HepG2 (cell line): ENCODE measurements at regions not wholly inside any gene's neighbourhood (a gene's known extent, or its start where the extent isn't known, plus 50 kb on each side); places are given as distances from the start of the nearest gene placed in this dataset.

Experiments used
- ATAC-seq: fragments of 200-7000 bp; cut with Tn5 transposase; 3 replicates; pipeline ENCODE4 v1.9.1; 2020; ENCODE audit warnings: mild to moderate bottlenecking, moderate library complexity
- BruUV-seq: library from RNA; stranded (reverse); fragments of 400-500 nt; replicated peaks from 2 replicates; lab custom pipeline; 2021; lab: Mats Ljungman, UMichigan
- CTCF ChIA-PET: fragments of 300-600 bp; formaldehyde crosslinking; extraction: SDS; loops from one replicate; lab custom pipeline; 2021; ENCODE audit warnings: low total read pairs, inconsistent platforms, low intra/inter-chr PET ratio; lab: Yijun Ruan, JAX
- POLR2A ChIA-PET: fragments of 350-600 bp; sonication (Branson Sonifier 250); formaldehyde crosslinking; loops from one replicate; lab custom pipeline; 2020; ENCODE audit warnings: antibody characterized with exemption, inconsistent platforms; lab: Yijun Ruan, JAX
- DNase-seq: peaks from one replicate; pipeline ENCODE4 v3.0.0-alpha.2; 2015; ENCODE audit warnings: low spot score
- FAIRE-seq: peaks from 3 replicates; lab custom pipeline; 2011; peaks lifted over from hg19 to GRCh38; lab: Jason Lieb, UNC
- H2AFZ ChIP-seq: one replicate; pipeline ENCODE4 v1.6.1; 2011; ENCODE audit warnings: low read length, inconsistent platforms
- H3K27ac ChIP-seq: fragments of 300-600 bp; 3 replicates; pipeline ENCODE4 v1.8.0; 2011; ENCODE audit warnings: mixed run types, mild to moderate bottlenecking, mixed read lengths, low read length, inconsistent platforms; ENCODE audit not compliant: insufficient read depth; ENCODE audit errors: extremely low read length
- H3K27me3 ChIP-seq, 2 experiments: fragments of 200-600 bp in 1 of 2; 2 replicates in 1 of 2; 3 replicates in 1 of 2; pipeline versions ENCODE4 v1.6.0 to v1.8.0; 2011; ENCODE audit warnings: low read length in 2 of 2, mild to moderate bottlenecking in 2 of 2, moderate library complexity in 2 of 2, inconsistent platforms in 1 of 2; ENCODE audit not compliant: insufficient read depth in 2 of 2, control insufficient read depth in 1 of 2
- H3K36me3 ChIP-seq, 2 experiments: fragments of 200-600 bp in 1 of 2; replicated peaks in 1 of 2; 2 replicates in 1 of 2; 3 replicates in 1 of 2; pipeline versions ENCODE4 v1.5.1 to v1.8.0; 2011; ENCODE audit warnings: low read length in 2 of 2, inconsistent platforms in 1 of 2; ENCODE audit not compliant: insufficient read depth in 2 of 2, control insufficient read depth in 1 of 2
- H3K4me1 ChIP-seq: 2 replicates; pipeline ENCODE4 v1.5.1; 2012; ENCODE audit warnings: low read length, inconsistent platforms; ENCODE audit not compliant: insufficient read depth
- H3K4me2 ChIP-seq: 2 replicates; pipeline ENCODE4 v1.6.0; 2011; ENCODE audit warnings: low read depth, low read length, inconsistent platforms
- H3K4me3 ChIP-seq, 3 experiments: fragments of 200-600 bp in 1 of 3; sonication (generic), shearing (Covaris generic) in 1 of 3; replicated peaks in 1 of 3; 2 replicates each; pipeline ENCODE4 v1.5.1; 2011 to 2016; ENCODE audit warnings: low read length in 3 of 3, inconsistent platforms in 2 of 3, low read depth in 2 of 3, mild to moderate bottlenecking in 2 of 3, control low read depth in 1 of 3, mixed read lengths in 1 of 3; ENCODE audit not compliant: insufficient read depth in 1 of 3
- H3K79me2 ChIP-seq: one replicate; pipeline ENCODE4 v1.6.1; 2011; ENCODE audit warnings: low read length, inconsistent platforms; ENCODE audit not compliant: insufficient read depth
- H3K9ac ChIP-seq: 2 replicates; pipeline ENCODE4 v1.6.0; 2011; ENCODE audit warnings: mild to moderate bottlenecking, low read depth, low read length, inconsistent platforms; ENCODE audit not compliant: insufficient read depth
- H3K9me3 ChIP-seq: 2 replicates; pipeline ENCODE4 v1.5.1; 2012; ENCODE audit warnings: mild to moderate bottlenecking, low read length
- H4K20me1 ChIP-seq: 2 replicates; pipeline ENCODE4 v1.6.0; 2011; ENCODE audit warnings: inconsistent platforms, mild to moderate bottlenecking, low read length, moderate library complexity; ENCODE audit not compliant: insufficient read depth
- EED ChIP-seq: sonication (generic); formaldehyde crosslinking; IDR thresholded peaks from 2 replicates; pipeline ENCODE4 v1.5.0; 2020; ENCODE audit warnings: mild to moderate bottlenecking, missing genetic modification reagents
- HES4 ChIP-seq: sonication (generic); formaldehyde crosslinking; IDR thresholded peaks from 2 replicates; pipeline ENCODE4 v1.9.0; 2021; ENCODE audit warnings: mild to moderate bottlenecking, missing genetic modification reagents, borderline replicate concordance
- HNRNPUL1 ChIP-seq: fragments of 200-400 bp; formaldehyde crosslinking; IDR thresholded peaks from 2 replicates; pipeline ENCODE4 v1.6.1; 2017; ENCODE audit warnings: low read depth, mild to moderate bottlenecking, low read length, moderate library complexity
- KMT2B ChIP-seq: IDR thresholded peaks from 2 replicates; pipeline ENCODE4 v1.6.1; 2016; ENCODE audit warnings: missing genetic modification reagents, missing compliant biosample characterization
- NONO ChIP-seq, 2 experiments: fragments of 450-650 bp in 1 of 2; sonication (generic) in 1 of 2; formaldehyde crosslinking in 1 of 2; IDR thresholded peaks in 1 of 2; conservative IDR thresholded peaks in 1 of 2; 2 replicates each; pipeline versions ENCODE4 v1.6.1 to v1.8.0; 2017 to 2022; ENCODE audit warnings: mild to moderate bottlenecking in 1 of 2, missing genetic modification reagents in 1 of 2, moderate library complexity in 1 of 2
- PRDM15 ChIP-seq: sonication (generic); formaldehyde crosslinking; IDR thresholded peaks from 2 replicates; pipeline ENCODE4 v1.4.0; 2020; ENCODE audit warnings: missing genetic modification reagents
- RORA ChIP-seq: sonication (generic); formaldehyde crosslinking; IDR thresholded peaks from 2 replicates; pipeline ENCODE4 v1.5.0; 2020; ENCODE audit warnings: mild to moderate bottlenecking, missing genetic modification reagents, moderate library complexity
- SRY ChIP-seq: sonication (generic); formaldehyde crosslinking; IDR thresholded peaks from 2 replicates; pipeline ENCODE4 v1.8.0; 2022; ENCODE audit warnings: mild to moderate bottlenecking, missing genetic modification reagents
- ZNF382 ChIP-seq: sonication (generic); formaldehyde crosslinking; IDR thresholded peaks from 2 replicates; pipeline ENCODE4 v1.5.0; 2020; ENCODE audit warnings: missing genetic modification reagents, mild to moderate bottlenecking, borderline replicate concordance
- ZNF644 ChIP-seq: IDR thresholded peaks from 2 replicates; pipeline ENCODE4 v1.6.1; 2016; ENCODE audit warnings: low read depth
- WGBS: methylation state at CpG from one replicate; pipeline ENCODE4 v1.1.6; 2017; ENCODE audit warnings: low lambda C conversion rate; 5-methylcytosine and 5-hydroxymethylcytosine counted together
- in situ Hi-C: cut with HindIII; loops from 2 replicates; pipeline ENCODE4 v1.10.0; 2017; ENCODE audit warnings: low pct_unique_long_range_greater_than_20kb; ENCODE audit not compliant: extremely low pct_ligation_motif_present
- intact Hi-C: fragments of 100-400 bp; cut with micrococcal nuclease; formaldehyde crosslinking; loops from one replicate; pipeline ENCODE4 v1.10.0; 2022; ENCODE audit not compliant: unreplicated experiment

GRCh38 chr3:76664816-76665215, 375.1 kb upstream of the ROBO2 start:
- DNase-seq (no peak), ATAC-seq (no peak), FAIRE-seq (no peak)
- TF ChIP-seq NONO (IDR thresholded peaks at IDR 0.05) = no peak
- no peak for TF ChIP-seq NONO (CRISPR knock-in tag; conservative IDR thresholded peaks at IDR 0.05)
- TF ChIP-seq KMT2B (CRISPR knock-in tag) = no peak
- no peak for TF ChIP-seq PRDM15
- TF ChIP-seq ZNF644 (CRISPR knock-in tag) = no peak
- no peak for TF ChIP-seq RORA (CRISPR knock-in tag)
- no peak for TF ChIP-seq SRY (CRISPR knock-in tag)
- no peak for TF ChIP-seq EED (CRISPR knock-in tag)
- no peak for TF ChIP-seq ZNF382 (CRISPR knock-in tag)
- no peak for TF ChIP-seq HNRNPUL1
- TF ChIP-seq HES4 = no peak
- Histone ChIP-seq H2AFZ (no peak overlapping the region), H3K4me1 (peaks cover 9% of the 10 kb centered on the region; the same call in 1 of the 2 replicates), H3K4me3 (no peak overlapping the region), H3K36me3 (no peaks in the 10 kb centered on the region), H3K9me3 (no peaks in the 10 kb centered on the region), H4K20me1 (no peaks in the 10 kb centered on the region), H3K79me2 (no peaks in the 10 kb centered on the region), H3K9ac (no peak overlapping the region), H3K27me3 (no peaks in the 10 kb centered on the region), H3K27ac (no peak overlapping the region), H3K4me2 (no peak overlapping the region)
- intact Hi-C loops = no loop called here
- POLR2A ChIA-PET = no interaction called here
- in situ Hi-C loops = no loop called here
- 76% methylated on average over 3 of the region's 3 CpGs for WGBS
- CTCF ChIA-PET = no interaction called here
- no TSS peak for BruUV-seq
